IPS DF 4.7 (cell line): ENCODE measurements at regions not wholly inside any gene's neighbourhood (a gene's known extent, or its start where the extent isn't known, plus 50 kb on each side); places are given as distances from the start of the nearest gene placed in this dataset.
"Not testable (repeated sequence)": the region's sequence is repeated elsewhere in the genome, so short reads cannot be mapped to it uniquely, and the experiment has no call there.

ENCODE experiments used
- DNase-seq: peaks from one replicate; pipeline ENCODE4 v3.0.0-alpha.2; 2013; ENCODE audit warnings: low spot score; ENCODE audit errors: extremely low read depth

GRCh38 chr16:35102780-35103403, 1643.5 kb downstream of the TP53TG3F start:
- no peak for DNase-seq

DNA sequence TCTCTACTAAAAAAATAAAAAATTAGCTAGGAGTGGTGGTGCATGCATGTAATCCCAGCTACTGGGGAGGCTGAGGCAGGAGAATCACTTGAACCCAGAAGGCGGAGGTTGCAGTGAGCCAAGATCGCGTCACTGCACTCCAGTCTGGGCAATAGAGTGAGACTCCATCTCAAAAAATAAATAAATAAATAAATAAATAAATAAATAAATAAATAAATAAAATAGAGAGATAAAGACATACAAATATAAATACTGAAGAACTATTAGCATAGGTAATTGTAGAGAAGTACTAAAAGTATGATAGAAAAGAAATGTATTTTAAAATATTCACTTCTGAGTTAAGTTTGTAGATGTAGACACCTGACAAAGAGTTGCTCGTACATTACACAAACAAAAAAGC, 1652.4 kb downstream of the TP53TG3F start:
- not testable (repeated sequence) for DNase-seq

DNA sequence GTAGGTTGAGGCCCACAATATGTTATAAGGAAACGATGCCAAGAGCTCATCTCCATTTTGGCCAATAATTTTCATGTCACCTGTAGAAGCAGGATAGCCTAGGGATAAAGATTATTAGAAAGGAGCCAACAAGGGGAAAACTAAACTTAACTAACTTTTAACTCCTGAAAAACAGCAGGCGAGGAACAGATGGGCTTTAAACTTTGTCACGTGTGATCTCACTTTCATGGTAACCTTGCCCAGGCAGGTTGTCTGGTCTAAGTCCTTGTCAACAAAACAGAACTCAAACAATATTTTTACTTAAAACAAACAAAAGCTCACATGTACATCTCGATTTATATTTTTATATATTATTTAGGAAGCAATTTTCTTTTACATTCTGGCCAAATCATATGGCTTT, 1672.0 kb downstream of the TP53TG3F start:
- DNase-seq, result no peak

DNA sequence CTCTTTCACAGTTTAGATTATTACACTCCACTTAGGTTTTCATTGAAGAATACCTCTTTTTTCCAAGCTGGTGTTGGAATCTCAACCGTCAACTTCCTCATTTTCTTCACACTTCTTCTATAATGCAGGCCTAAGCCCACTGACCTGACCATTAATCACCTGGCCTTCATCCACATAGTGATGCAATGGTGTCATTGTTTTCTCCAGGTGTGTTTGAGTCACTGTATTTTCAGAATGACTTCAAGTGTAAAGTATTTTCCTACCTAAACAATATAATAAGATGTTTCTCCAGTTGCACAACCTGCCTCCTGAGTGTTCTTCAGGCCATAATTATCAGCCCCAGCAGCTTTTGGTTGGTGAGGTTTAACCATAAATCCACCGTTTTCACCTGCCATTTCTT, 1675.1 kb downstream of the TP53TG3F start:
- no peak for DNase-seq

- no peak for DNase-seq
Measured at GRCh38 chr16:35140293-35140986, 1681.0 kb downstream of the TP53TG3F start.

GRCh38 chr16:35141303-35141702, 1681.9 kb downstream of the TP53TG3F start:
- DNase-seq, result no peak

- DNase-seq, result no peak
Measured at GRCh38 chr16:35142147-35142808, 1682.9 kb downstream of the TP53TG3F start.

DNA sequence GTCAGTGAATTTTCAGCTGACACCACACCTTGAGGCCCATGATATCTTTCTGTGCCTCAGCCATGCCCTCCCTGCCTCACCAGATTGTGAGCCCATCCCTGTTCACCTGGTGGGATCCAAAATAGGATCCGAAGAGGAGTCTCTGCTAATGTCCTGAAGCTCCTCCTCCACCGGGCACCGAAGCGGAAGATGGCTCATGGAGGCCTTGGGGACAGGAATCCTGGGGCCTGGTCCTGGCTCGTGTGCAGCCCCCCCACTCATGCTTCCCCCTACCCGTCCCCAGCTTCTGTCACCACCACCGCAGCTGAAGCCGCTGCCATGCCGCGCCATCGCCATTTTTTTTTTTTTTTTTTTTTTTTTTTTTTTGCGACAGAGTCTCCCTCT, 1683.4 kb downstream of the TP53TG3F start:
- DNase-seq, result no peak

- no peak for DNase-seq
Measured at GRCh38 chr16:35144212-35144932, 1685.0 kb downstream of the TP53TG3F start.

DNA sequence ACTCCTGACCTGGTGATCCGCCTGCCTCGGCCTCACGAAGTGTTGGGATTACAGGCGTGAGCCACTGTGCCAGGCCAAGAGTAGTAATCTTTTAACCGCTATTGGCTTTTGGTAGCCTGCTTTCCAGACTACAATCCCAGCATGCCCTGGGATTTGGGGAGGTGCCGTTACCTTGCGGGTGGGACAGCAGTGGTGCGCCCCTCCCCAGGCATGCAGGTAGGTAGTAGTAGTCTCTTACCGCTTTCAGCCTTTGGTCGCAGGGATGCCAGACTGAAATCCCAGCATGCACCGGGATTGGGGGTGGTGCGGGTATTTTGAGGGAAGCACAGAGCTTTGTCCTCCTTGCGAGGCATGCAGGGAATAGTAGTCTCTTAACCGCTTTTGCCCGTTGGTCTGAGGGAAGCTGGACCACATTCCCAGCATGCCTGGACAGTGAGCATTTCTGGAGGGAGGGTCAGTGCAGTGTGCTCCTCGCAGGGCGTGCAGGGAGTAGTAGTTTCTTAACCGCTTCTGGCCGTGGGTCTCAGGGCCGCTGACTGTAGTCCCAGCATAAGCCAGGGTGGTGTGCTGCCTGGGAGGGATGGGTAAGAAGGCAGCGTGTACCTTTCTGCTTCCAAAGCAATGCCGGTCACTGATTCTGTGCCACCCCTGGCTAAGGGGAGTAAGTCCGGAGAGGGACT, 1686.8 kb downstream of the TP53TG3F start:
- DNase-seq, result no peak

DNA sequence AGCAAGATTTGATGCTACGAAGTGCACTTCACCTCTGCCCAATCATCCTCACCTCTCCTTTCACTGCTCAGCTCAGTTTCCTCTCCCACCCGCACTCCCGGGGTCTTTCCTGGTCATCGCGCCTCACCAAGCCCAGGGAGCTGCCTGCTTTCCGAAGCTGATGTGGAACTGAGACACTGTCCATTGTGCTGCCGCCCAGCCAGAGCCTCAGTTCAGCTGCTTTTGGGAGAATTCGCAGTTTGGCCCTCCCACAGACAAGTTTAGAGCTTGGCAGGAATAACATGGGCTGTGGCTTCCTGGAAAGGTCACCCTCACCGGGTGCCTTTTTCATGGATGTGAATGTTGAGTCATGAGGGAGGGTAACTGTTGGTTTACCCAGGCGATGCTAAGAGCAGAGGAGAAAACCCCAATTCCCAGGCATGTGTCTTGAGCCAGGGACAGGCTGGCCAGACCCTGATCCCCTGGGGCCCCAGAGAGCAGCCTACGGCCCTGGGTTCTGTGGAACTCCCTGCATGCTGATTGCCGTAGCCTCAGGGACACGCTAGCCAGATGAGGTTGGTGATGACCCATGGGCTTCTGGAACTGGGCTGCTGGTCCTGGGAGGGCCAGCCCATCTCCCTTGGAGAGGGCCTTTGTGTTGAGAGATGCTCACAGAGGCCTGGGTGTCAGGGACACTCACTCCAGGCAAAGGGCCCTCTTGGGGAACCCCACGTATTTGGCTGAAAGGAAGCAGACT, 1687.5 kb downstream of the TP53TG3F start:
- DNase-seq, result no peak

DNA sequence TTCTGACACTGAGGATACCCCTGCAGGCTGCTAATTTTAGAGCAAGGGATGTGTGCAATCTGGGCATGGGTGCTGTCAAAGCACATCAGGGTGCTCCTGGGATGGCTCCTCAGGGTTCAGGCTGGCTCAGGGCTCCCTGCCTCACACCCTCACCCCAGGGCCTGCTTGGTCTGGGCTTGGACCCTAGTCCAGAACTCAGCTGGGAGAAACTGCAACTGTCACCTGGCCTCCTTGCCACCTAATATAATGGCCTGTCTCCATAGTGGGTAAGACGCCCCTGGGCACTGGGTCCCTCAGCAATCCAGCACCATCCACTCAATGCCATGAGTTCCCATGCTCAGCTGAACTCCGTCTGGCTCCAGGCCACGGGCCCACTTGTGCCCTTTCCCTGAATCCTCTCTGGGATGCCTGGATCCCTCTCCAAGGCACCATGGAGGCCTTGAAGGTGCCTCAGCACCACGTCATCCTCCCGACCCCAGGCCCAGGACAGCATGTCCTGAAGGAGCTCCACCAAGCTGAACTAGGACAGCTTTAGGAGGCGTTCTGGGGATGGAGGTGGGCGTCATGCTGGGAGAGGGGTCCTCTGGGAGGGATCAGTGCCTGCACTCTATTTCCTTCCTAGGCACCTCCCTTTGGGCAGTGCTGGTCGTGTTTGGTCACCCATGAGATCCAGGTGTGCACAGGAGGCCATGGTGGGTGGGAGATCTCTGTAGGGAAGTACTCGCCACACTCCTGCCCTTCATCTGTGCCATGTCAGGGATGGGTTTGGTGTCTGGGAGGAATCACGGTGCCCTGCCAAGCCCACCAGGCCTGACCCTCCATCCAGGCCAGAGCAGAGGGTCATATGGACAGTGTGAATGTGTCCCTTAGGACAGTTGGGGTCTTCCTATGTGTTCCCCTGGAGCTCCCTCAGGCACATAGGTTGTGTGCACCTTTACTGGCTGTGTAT, 1688.4 kb downstream of the TP53TG3F start:
- no peak for DNase-seq

- DNase-seq, result no peak
Measured at GRCh38 chr16:35148748-35149147, 1689.3 kb downstream of the TP53TG3F start.

- no peak for DNase-seq
Measured at GRCh38 chr16:35149550-35149949, 1690.1 kb downstream of the TP53TG3F start.

- DNase-seq, result no peak
Measured at GRCh38 chr16:35150805-35151312, 1691.4 kb downstream of the TP53TG3F start.

DNA sequence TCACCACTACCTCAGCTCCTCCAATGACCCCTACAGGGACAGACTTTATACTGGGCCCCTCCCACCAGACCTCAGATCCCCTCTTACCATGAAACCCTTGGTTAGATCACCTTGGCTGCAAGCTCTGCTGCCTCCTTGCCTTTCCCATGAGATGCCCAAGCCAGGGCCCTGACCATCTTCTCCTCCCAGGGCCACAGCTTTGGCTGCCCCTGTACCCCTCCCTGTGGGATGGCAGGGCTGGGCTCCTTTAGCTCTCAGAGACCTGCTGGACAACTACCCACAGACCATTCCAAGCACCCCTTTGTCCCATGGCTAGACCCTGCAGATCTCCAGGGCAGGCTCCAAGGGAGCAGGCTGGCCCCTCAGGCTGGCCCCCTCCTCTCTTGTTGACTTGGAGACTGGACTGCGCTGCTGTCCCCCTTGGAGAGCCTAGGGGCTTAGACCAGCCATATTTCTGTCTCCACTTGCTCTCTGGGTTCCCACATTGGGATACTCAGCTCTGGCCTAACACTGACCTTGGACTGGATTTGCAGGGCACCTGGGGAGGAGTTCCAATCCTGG, 1692.7 kb downstream of the TP53TG3F start:
- DNase-seq, result no peak

- no peak for DNase-seq
Measured at GRCh38 chr16:35154627-35155026, 1695.2 kb downstream of the TP53TG3F start.

- DNase-seq, result not testable (repeated sequence)
Measured at GRCh38 chr16:35157549-35157948, 1698.1 kb downstream of the TP53TG3F start.

- DNase-seq, result not testable (repeated sequence)
Measured at GRCh38 chr16:35169324-35169723, 1709.9 kb downstream of the TP53TG3F start.
